NCI-H2171 (cell line): ENCODE measurements at regions not wholly inside any gene's neighbourhood (a gene's known extent, or its start where the extent isn't known, plus 50 kb on each side); places are given as distances from the start of the nearest gene placed in this dataset.

Source experiments
- DNase-seq: peaks from one replicate; lab custom pipeline; 2025; lab: John Stamatoyannopoulos, UW

- no peak for DNase-seq
Measured at GRCh38 chr14:89015016-89015415, 190.6 kb downstream of the TTC8 start.

- no peak for DNase-seq
Measured at GRCh38 chr14:89017417-89017816, 193.0 kb downstream of the TTC8 start.

DNA sequence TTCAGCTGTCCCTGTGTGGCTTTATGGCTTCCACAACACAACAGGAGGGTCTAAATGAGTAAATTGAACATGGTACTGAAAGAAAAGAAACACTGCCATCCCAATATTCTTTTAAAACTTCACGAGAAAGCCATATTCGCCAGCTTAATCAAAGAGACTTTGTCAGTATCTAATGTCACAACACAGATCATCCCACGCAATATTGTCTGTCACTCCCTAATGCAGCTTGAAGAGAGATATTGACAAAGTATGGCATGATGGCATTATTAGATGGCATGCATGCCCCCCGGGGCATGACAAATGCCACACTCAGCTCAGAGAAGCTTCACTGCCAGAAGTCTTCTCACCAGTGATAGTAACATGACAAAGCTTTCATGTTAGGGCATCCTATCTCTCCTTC lies 197.8 kb downstream of the TTC8 start:
- DNase-seq: no peak

- DNase-seq: no peak
Measured at GRCh38 chr14:89024691-89025090, 200.2 kb downstream of the TTC8 start.

GRCh38 chr14:89025561-89026236 lies 201.2 kb downstream of the TTC8 start:
- no peak for DNase-seq

DNA sequence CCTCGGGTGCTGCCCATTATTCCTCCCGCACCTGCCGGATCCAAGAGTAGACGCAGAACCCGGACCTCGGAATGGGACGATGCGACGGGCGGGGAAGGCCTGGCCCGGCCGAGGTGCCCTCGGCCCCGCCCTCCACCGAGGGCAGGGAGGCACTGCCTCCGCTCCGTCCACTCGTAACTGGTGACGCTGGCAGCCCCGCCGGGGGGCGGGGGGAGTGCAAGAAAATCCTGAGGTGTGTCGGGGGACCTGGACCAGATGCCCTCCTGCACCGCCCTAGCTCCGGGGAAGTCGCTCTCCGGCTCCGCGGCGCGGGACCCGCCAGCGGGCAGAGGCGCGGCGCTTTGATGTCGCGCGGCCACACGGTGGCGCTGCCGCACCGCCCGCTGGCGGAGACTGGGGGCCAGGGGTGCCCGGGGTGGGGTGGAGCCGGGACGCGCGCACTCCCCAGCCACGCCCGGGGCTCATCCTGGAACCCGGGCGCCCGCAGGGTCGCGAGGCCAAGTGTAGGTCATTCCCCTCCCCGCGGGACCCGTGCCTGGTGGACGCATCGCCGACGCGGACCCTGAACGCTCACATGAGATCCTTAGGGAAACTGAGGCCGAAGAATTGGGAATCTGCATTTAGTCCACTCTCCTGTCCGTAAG lies 202.8 kb downstream of the TTC8 start:
- DNase-seq: peak; percentile 44

GRCh38 chr14:89028462-89029134 lies 204.1 kb downstream of the TTC8 start:
- no peak for DNase-seq

DNA sequence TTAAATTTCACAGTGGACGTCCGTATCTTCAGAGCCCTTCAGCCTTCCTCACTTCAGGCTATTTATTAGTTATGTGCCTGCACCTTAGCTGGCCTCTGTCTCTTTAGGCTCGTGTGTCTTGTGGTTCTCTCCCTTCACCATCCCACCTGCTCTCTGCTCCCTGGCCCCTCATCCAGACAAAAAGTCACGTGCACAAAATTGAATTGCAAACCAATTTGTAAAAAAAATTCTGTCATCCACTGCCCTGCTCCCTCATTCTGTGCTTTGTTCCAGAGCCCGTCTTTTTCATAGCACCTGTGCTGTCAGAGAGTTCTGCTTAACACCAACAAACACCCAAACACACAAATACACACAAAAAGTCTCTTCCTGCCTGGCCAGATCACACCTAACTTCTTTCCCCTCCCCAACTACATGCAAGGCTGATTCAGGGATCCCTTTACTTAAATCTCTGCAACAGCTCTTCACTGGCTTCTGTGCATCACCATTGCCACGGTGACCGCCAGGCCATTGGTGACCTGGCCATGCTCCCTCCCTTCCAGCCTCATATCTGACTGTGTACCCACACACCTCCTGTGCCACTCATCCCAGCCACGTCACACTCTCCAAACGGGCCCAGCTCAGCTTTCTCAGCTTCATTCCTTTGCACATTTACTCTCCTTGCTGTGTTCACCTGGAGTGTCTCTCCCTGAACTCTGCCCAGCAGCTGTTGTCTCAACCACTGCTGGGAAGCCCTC lies 205.7 kb downstream of the TTC8 start:
- DNase-seq: no peak

DNA sequence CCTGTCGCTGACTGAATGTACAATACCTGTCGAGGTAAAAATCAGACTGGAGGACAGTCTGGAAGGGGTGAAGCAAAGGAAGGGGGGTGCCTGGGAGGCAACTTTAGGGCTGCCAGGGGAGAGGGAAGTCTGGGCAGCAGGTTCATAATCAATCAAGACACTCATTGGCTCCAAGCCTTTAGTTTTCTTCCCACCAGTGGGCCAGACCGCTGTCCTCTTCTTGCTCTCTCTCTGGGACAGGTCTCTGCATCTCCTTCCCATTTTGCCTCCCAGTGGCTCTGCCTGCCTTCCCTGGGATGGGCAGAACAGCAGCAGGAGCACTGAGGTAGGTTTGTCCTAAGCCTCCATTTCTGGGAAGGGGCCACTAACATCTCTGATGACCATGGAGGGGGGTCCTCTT lies 206.5 kb downstream of the TTC8 start:
- DNase-seq: no peak

- no peak for DNase-seq
Measured at GRCh38 chr14:89032086-89032649, 207.7 kb downstream of the TTC8 start.

- no peak for DNase-seq
Measured at GRCh38 chr14:89033756-89034155, 209.3 kb downstream of the TTC8 start.

DNA sequence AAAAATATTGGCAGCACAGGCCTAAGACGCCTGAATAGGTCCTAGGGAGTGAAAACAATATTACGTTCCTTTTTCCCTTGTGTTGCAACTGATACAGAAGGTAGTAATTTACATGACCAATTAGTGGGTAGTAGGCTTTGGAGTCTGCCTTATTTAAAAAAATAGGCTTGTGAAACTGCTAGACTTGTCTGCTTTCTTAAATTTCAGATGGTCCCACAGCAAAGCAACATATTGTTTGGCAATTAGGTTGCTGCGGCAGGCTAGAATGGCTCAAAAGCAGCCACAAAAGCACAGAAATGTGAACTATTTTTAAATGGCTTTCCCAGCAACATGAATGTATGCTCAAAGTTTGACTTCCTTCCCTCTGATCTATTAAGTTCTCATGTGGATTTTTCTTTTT lies 211.9 kb downstream of the TTC8 start:
- DNase-seq: no peak

GRCh38 chr14:89037065-89037464 lies 212.6 kb downstream of the TTC8 start:
- DNase-seq: no peak

DNA sequence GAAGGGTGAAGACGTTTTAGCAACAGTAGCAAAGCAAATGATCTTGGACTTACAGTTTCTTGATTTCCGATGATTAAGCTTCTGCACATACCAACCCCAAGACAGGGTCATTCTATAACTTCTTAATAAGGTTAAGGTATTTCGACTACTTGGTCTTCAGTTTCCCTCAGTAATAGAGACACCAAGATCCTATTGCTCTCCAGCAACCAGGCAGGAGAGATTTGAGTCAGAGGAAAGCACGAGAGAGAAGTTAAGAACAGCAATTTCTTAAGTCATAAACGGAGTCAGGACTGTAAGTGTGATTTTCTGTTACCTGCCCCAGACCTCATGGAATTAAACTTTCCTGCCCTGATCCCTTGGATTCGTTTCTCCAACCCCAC lies 215.6 kb downstream of the TTC8 start:
- DNase-seq: no peak

GRCh38 chr14:89040460-89041256 lies 216.2 kb downstream of the TTC8 start:
- peak; percentile 82 for DNase-seq

GRCh38 chr14:89041257-89041582 lies 216.8 kb downstream of the TTC8 start:
- DNase-seq: peak; percentile 39

- DNase-seq: no peak
Measured at GRCh38 chr14:89042021-89042420, 217.6 kb downstream of the TTC8 start.

- no peak for DNase-seq
Measured at GRCh38 chr14:89053303-89053702, 228.9 kb downstream of the TTC8 start.

GRCh38 chr14:89056394-89056793 lies 231.9 kb downstream of the TTC8 start:
- no peak for DNase-seq

- DNase-seq: no peak
Measured at GRCh38 chr14:89058697-89059096, 234.2 kb downstream of the TTC8 start.

GRCh38 chr14:89060191-89060590 lies 235.7 kb downstream of the TTC8 start:
- no peak for DNase-seq

GRCh38 chr14:89061696-89062095 lies 237.2 kb downstream of the TTC8 start:
- no peak for DNase-seq
